ENCODE measurements at regions not wholly inside any gene's neighbourhood (a gene's known extent, or its start where the extent isn't known, plus 50 kb on each side); places are given as distances from the start of the nearest gene placed in this dataset.

DNA sequence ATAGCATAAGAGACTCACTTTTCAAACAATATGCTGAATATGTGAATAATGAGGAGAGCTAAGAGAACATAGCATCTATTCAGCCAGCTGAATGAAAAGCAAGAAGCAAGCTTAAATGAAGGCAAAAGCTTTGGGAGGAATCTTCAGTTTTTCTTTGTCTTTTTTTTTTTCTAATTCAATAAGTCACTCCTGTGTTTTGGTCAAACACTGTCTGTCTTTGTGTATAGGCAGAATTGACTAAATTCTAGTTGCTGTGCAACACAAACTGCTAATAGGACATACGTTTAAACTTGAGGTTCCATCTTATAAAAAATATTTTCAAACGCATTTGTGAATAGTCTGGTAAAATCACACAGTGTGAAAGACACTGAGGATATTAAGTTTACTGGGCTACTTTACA lies 156.9 kb upstream of the KCNN2 start:
- peaks cover 7% of the 10 kb centered on the region for H3K4me1 Mint-ChIP-seq
- no peak overlapping the region for H3K27ac Mint-ChIP-seq
- Histone ChIP-seq H3K27ac (no peak overlapping the region), H4K20me1 (ENCODE audit: low read depth) (no peaks in the 10 kb centered on the region), H3K9ac (no peak overlapping the region), H3F3A (ENCODE audit: low read depth) (no peaks in the 10 kb centered on the region), H3K27me3 (no peaks in the 10 kb centered on the region), H3K4me1 (no peaks in the 10 kb centered on the region), H3K36me3 (no peaks in the 10 kb centered on the region), H3K4me2 (no peak overlapping the region), H3K9me3 (ENCODE audit: low read depth) (no peaks in the 10 kb centered on the region), H3K79me2 (ENCODE audit: low read depth) (no peaks in the 10 kb centered on the region), H3K4me3 (no peak overlapping the region), H2AFZ (replicated peaks) (no peak overlapping the region)
- no peak overlapping the region for H3K4me3 Mint-ChIP-seq
- DNase-seq (ENCODE audit: low spot score) = no peak
- no peaks in the 10 kb centered on the region for H3K36me3 Mint-ChIP-seq
- no peak for TF ChIP-seq EZH2 (IDR thresholded peaks at IDR 0.05)
- TF ChIP-seq EZH2phosphoT487 (IDR thresholded peaks at IDR 0.05) = no peak
- TF ChIP-seq, protein P1, sequence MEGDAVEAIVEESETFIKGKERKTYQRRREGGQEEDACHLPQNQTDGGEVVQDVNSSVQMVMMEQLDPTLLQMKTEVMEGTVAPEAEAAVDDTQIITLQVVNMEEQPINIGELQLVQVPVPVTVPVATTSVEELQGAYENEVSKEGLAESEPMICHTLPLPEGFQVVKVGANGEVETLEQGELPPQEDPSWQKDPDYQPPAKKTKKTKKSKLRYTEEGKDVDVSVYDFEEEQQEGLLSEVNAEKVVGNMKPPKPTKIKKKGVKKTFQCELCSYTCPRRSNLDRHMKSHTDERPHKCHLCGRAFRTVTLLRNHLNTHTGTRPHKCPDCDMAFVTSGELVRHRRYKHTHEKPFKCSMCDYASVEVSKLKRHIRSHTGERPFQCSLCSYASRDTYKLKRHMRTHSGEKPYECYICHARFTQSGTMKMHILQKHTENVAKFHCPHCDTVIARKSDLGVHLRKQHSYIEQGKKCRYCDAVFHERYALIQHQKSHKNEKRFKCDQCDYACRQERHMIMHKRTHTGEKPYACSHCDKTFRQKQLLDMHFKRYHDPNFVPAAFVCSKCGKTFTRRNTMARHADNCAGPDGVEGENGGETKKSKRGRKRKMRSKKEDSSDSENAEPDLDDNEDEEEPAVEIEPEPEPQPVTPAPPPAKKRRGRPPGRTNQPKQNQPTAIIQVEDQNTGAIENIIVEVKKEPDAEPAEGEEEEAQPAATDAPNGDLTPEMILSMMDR (IDR thresholded peaks at IDR 0.05) = no peak
- peaks cover 9% of the 10 kb centered on the region for H3K9me3 Mint-ChIP-seq
- H3K27me3 Mint-ChIP-seq (ENCODE audit: insufficient read depth, low read depth) = no peaks in the 10 kb centered on the region

DNA sequence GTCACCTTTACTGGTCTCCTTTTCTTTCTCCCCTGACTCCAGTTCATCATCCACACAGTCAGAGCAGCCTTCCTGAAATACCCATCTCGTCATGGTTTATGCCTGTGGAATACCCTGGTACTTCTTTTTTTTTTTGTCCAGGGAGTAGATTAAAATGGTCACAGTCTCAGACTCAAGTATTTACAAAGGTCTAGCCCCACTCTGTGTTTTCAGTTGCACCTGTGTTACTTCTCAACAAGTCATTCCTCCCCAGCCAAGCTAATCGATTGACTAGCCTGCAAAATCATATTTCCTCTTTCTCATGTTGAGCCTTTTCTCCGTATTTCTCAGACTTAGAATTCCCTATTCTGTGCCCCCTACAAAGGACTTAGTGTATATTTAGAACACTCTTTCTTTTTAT lies 155.2 kb upstream of the KCNN2 start:
- Histone ChIP-seq H3K79me2 (ENCODE audit: low read depth) (no peaks in the 10 kb centered on the region), H3K4me2 (no peak overlapping the region), H3K9me3 (ENCODE audit: low read depth) (no peaks in the 10 kb centered on the region), H4K20me1 (ENCODE audit: low read depth) (no peaks in the 10 kb centered on the region), H3K4me1 (no peaks in the 10 kb centered on the region), H3F3A (ENCODE audit: low read depth) (no peaks in the 10 kb centered on the region), H2AFZ (replicated peaks) (no peak overlapping the region), H3K27ac (no peak overlapping the region), H3K27me3 (no peaks in the 10 kb centered on the region), H3K36me3 (no peaks in the 10 kb centered on the region), H3K9ac (no peak overlapping the region), H3K4me3 (no peak overlapping the region)
- Mint-ChIP-seq H3K9me3 (no peaks in the 10 kb centered on the region), H3K4me1 (peaks cover 7% of the 10 kb centered on the region), H3K4me3 (no peak overlapping the region), H3K27ac (no peak overlapping the region), H3K36me3 (no peaks in the 10 kb centered on the region), H3K27me3 (ENCODE audit: insufficient read depth, low read depth) (no peaks in the 10 kb centered on the region)
- DNase-seq (ENCODE audit: low spot score) = no peak
- TF ChIP-seq EZH2phosphoT487 (IDR thresholded peaks at IDR 0.05) (no peak), EZH2 (IDR thresholded peaks at IDR 0.05) (no peak)
- TF ChIP-seq, protein P1 (IDR thresholded peaks at IDR 0.05) = no peak

DNA sequence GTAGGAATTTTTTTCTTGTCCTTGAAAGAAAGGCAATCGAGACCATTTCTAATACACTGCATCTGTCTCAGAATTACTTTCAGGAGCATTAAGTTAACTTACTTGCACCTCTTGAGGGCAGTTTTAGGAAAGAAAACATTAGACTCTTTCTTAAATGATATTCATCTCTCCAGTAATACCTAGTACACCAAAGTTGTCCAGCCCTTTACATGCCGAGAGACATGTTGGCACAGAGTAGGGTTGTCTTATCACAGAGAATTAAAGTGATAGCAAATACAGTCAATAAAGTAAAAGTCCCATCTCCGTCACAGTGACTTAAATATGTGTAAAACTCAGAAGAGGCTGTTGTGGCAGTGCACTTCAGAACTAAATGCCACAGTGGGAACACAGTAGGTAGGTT lies 154.3 kb upstream of the KCNN2 start:
- Histone ChIP-seq H3F3A (ENCODE audit: low read depth) (no peaks in the 10 kb centered on the region), H4K20me1 (ENCODE audit: low read depth) (no peaks in the 10 kb centered on the region), H3K27ac (no peak overlapping the region), H2AFZ (replicated peaks) (no peak overlapping the region), H3K79me2 (ENCODE audit: low read depth) (no peaks in the 10 kb centered on the region), H3K4me2 (no peak overlapping the region), H3K4me1 (no peaks in the 10 kb centered on the region), H3K36me3 (no peaks in the 10 kb centered on the region), H3K27me3 (no peaks in the 10 kb centered on the region), H3K4me3 (no peak overlapping the region), H3K9ac (no peak overlapping the region), H3K9me3 (ENCODE audit: low read depth) (no peaks in the 10 kb centered on the region)
- Mint-ChIP-seq H3K9me3 (no peaks in the 10 kb centered on the region), H3K4me1 (peaks cover 7% of the 10 kb centered on the region), H3K27ac (no peak overlapping the region), H3K27me3 (ENCODE audit: insufficient read depth, low read depth) (no peaks in the 10 kb centered on the region), H3K4me3 (no peak overlapping the region), H3K36me3 (no peaks in the 10 kb centered on the region)
- DNase-seq (ENCODE audit: low spot score) = no peak
- TF ChIP-seq EZH2 (IDR thresholded peaks at IDR 0.05) = no peak
- no peak for TF ChIP-seq EZH2phosphoT487 (IDR thresholded peaks at IDR 0.05)
- TF ChIP-seq, protein P1 (IDR thresholded peaks at IDR 0.05) = no peak

DNA sequence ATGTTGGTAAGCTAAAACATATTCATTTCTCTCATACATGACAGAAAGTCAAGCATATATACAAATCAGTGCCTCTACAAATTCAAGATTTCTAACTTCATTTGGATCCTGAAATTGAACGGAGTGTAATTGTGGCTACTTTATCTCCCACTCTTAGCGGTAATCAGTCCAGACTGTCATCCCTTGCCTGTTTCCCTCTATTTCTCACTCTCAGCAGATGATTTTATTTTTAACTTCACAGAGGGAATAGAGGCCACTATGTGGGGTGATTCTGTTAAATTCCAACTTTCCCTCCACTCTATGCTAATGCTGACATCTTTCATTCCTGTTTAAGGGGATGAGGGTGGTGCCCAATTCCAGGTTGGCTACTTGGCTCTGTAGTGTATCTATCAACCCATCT lies 153.8 kb upstream of the KCNN2 start:
- TF ChIP-seq, protein P1 (IDR thresholded peaks at IDR 0.05) = no peak
- TF ChIP-seq EZH2phosphoT487 (IDR thresholded peaks at IDR 0.05) (no peak), EZH2 (IDR thresholded peaks at IDR 0.05) (no peak)
- Mint-ChIP-seq H3K27me3 (ENCODE audit: insufficient read depth, low read depth) (no peaks in the 10 kb centered on the region), H3K9me3 (no peaks in the 10 kb centered on the region), H3K4me3 (no peak overlapping the region), H3K36me3 (no peaks in the 10 kb centered on the region), H3K4me1 (peaks cover 7% of the 10 kb centered on the region), H3K27ac (no peak overlapping the region)
- H3K27ac ChIP-seq = no peak overlapping the region
- no peaks in the 10 kb centered on the region for H3K4me1 ChIP-seq
- H4K20me1 ChIP-seq (ENCODE audit: low read depth) = no peaks in the 10 kb centered on the region
- no peaks in the 10 kb centered on the region for H3F3A ChIP-seq (ENCODE audit: low read depth)
- no peak overlapping the region for H3K4me2 ChIP-seq
- no peaks in the 10 kb centered on the region for H3K27me3 ChIP-seq
- no peak overlapping the region for H3K9ac ChIP-seq
- H3K79me2 ChIP-seq (ENCODE audit: low read depth) = no peaks in the 10 kb centered on the region
- no peaks in the 10 kb centered on the region for H3K9me3 ChIP-seq (ENCODE audit: low read depth)
- no peaks in the 10 kb centered on the region for H3K36me3 ChIP-seq
- H3K4me3 ChIP-seq = no peak overlapping the region
- DNase-seq (ENCODE audit: low spot score) = no peak
- no peak overlapping the region for H2AFZ ChIP-seq (replicated peaks)
